ENCODE measurements at regions not wholly inside any gene's neighbourhood (a gene's known extent, or its start where the extent isn't known, plus 50 kb on each side); places are given as distances from the start of the nearest gene placed in this dataset.

DNA sequence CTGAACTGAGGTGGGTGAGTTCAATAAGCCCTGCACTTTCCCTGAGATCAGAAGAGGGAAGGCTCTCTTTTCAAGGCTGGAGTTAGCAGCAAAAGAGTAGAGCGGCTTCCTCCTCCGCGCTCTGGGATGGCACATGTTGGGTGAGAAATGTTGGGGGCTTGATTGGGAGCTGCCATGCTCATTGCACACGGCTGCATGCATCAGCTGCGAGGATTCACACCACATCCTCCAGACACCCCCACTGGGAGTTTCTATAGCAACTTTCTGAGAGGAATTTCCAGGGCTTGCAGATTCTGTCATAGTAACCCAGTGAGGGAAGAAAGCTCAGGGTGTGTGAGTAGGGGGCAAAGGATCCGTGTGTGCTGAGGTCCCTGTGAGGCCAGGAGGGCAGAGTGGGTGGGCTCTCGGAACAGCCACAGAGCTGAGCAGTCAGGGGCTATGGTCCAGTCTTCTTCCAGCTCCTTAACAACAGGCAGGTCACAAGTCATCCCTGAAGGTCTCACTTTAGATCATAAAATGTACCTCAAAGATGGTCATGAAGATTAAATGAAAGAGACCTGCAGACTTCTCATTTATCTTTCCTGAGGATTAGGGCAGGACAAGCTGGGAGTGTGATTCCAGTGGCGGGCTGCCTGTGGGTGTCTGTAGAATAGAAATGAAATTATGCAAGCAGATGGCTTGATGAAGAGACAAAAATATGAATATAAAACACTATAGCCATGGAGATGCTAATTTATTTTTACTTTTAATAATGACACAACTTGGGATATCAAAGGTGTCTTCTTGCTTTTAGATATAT, 75.7 kb upstream of the CHRNA7 start:
- POLR2A ChIA-PET: no interaction called here
- WGBS (ENCODE audit: low lambda C conversion rate): 33% methylated on average over 8 of the region's 8 CpGs
- Histone ChIP-seq H3K36me3 (replicated peaks in 1 of 2; ENCODE audit: control insufficient read depth in 1 of 2, insufficient read depth in 2 of 2, low read length in 2 of 2) (no peaks in the 10 kb centered on the region), H2AFZ (ENCODE audit: low read length) (no peak overlapping the region), H3K4me2 (ENCODE audit: low read depth, low read length) (no peak overlapping the region), H3K27ac (ENCODE audit: extremely low read length, insufficient read depth, low read length) (no peak overlapping the region), H3K9me3 (ENCODE audit: low read length) (peaks cover 35% of the 10 kb centered on the region), H3K27me3 (ENCODE audit: control insufficient read depth in 1 of 2, insufficient read depth in 2 of 2, low read length in 2 of 2) (no peaks in the 10 kb centered on the region), H3K4me1 (ENCODE audit: insufficient read depth, low read length) (no peaks in the 10 kb centered on the region), H3K9ac (ENCODE audit: insufficient read depth, low read depth, low read length) (no peak overlapping the region), H3K79me2 (ENCODE audit: insufficient read depth, low read length) (no peaks in the 10 kb centered on the region), H3K4me3 (replicated peaks in 1 of 3; ENCODE audit: insufficient read depth in 1 of 3, low read depth in 2 of 3, low read length in 3 of 3) (no peak overlapping the region), H4K20me1 (ENCODE audit: insufficient read depth, low read length) (no peaks in the 10 kb centered on the region)
- BruUV-seq (replicated peaks): no TSS peak
- DNase-seq (ENCODE audit: low spot score) (no peak), ATAC-seq (no peak), FAIRE-seq (no peak)
- intact Hi-C loops (cut with micrococcal nuclease; ENCODE audit: unreplicated experiment): no loop called here
- TF ChIP-seq FOXP1 (IDR thresholded peaks at IDR 0.05): no peak
- TF ChIP-seq FOXP1 (CRISPR knock-in tag; IDR thresholded peaks at IDR 0.05): no peak
- TF ChIP-seq MTF1 (CRISPR knock-in tag; IDR thresholded peaks at IDR 0.05): no peak
- no peak for TF ChIP-seq ZNF674 (CRISPR knock-in tag; IDR thresholded peaks at IDR 0.05; ENCODE audit: low read depth)
- TF ChIP-seq, protein P1, sequence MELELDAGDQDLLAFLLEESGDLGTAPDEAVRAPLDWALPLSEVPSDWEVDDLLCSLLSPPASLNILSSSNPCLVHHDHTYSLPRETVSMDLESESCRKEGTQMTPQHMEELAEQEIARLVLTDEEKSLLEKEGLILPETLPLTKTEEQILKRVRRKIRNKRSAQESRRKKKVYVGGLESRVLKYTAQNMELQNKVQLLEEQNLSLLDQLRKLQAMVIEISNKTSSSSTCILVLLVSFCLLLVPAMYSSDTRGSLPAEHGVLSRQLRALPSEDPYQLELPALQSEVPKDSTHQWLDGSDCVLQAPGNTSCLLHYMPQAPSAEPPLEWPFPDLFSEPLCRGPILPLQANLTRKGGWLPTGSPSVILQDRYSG (CRISPR knock-in tag; IDR thresholded peaks at IDR 0.05): no peak
- TF ChIP-seq, protein P2, sequence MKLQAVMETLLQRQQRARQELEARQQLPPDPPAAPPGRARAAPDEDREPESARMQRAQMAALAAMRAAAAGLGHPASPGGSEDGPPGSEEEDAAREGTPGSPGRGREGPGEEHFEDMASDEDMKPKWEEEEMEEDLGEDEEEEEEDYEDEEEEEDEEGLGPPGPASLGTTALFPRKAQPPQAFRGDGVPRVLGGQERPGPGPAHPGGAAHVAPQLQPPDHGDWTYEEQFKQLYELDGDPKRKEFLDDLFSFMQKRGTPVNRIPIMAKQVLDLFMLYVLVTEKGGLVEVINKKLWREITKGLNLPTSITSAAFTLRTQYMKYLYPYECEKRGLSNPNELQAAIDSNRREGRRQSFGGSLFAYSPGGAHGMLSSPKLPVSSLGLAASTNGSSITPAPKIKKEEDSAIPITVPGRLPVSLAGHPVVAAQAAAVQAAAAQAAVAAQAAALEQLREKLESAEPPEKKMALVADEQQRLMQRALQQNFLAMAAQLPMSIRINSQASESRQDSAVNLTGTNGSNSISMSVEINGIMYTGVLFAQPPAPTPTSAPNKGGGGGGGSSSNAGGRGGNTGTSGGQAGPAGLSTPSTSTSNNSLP (IDR thresholded peaks at IDR 0.05; ENCODE audit: low read depth, low read length): no peak
- no peak for TF ChIP-seq GZF1 (CRISPR knock-in tag; IDR thresholded peaks at IDR 0.05)
- in situ Hi-C loops (cut with HindIII; ENCODE audit: extremely low pct_ligation_motif_present, low pct_unique_long_range_greater_than_20kb): no loop called here
- CTCF ChIA-PET (ENCODE audit: low intra/inter-chr PET ratio, low total read pairs): no interaction called here

Data from HepG2 (cell line).